Choroid plexus epithelial cell (primary cell): ENCODE measurements at regions not wholly inside any gene's neighbourhood (a gene's known extent, or its start where the extent isn't known, plus 50 kb on each side); places are given as distances from the start of the nearest gene placed in this dataset.

Source experiments
- DNase-seq: peaks from one replicate; pipeline ENCODE4 v3.0.0-alpha.2; 2010; ENCODE audit warnings: low read depth
- H3K4me3 ChIP-seq: 2 replicates; pipeline ENCODE4 v1.5.1; 2011; ENCODE audit warnings: low read depth, mild to moderate bottlenecking, control low read depth, low read length, moderate library complexity
- TF ChIP-seq, protein P1 (sequence below): conservative IDR thresholded peaks from 2 replicates; pipeline ENCODE4 v1.5.1; 2011; ENCODE audit warnings: low read depth, mild to moderate bottlenecking, control low read depth, inconsistent platforms, low read length, moderate library complexity

DNA sequence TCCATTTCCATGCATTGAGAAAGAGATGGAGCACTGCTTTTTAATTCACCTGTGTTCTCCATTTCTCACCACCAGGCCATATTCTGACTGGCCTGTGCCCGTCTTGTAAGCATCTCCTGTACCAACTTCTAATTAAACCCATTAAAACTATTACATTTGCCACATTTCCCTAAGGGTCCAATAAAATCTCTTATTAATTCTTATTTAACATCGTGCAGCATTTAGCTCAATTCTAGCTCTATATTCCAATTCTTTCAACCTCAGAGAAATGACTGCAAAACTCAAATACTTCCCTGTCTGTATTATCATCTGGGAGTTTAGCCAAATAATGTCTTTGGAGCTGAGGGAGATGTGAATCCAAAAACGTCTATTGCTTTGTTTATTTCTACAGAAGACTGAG lies 495.4 kb upstream of the TMEM132C start:
- DNase-seq: no peak
- TF ChIP-seq, protein P1, sequence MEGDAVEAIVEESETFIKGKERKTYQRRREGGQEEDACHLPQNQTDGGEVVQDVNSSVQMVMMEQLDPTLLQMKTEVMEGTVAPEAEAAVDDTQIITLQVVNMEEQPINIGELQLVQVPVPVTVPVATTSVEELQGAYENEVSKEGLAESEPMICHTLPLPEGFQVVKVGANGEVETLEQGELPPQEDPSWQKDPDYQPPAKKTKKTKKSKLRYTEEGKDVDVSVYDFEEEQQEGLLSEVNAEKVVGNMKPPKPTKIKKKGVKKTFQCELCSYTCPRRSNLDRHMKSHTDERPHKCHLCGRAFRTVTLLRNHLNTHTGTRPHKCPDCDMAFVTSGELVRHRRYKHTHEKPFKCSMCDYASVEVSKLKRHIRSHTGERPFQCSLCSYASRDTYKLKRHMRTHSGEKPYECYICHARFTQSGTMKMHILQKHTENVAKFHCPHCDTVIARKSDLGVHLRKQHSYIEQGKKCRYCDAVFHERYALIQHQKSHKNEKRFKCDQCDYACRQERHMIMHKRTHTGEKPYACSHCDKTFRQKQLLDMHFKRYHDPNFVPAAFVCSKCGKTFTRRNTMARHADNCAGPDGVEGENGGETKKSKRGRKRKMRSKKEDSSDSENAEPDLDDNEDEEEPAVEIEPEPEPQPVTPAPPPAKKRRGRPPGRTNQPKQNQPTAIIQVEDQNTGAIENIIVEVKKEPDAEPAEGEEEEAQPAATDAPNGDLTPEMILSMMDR: no peak
- no peak overlapping the region for H3K4me3 ChIP-seq

DNA sequence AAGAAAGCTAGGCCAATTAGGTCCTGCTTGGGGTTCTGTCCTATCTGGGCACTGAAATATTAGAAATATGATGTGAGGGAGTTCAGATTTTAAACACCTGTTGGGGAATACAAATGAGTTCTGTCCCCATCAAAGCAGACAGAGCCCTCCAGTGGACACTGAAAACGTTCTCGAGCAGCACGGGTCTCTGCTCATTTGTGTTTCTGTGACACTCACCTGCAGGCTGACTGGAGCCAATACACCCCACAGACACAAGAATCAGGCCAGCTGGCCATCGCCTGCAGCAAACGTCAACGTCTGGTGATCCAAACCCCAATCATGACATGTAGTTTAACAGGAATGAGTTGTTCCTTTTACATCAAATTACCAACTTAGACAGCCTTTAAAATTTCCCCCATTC lies 493.4 kb upstream of the TMEM132C start:
- TF ChIP-seq, protein P1: no peak
- H3K4me3 ChIP-seq: no peak overlapping the region
- no peak for DNase-seq

DNA sequence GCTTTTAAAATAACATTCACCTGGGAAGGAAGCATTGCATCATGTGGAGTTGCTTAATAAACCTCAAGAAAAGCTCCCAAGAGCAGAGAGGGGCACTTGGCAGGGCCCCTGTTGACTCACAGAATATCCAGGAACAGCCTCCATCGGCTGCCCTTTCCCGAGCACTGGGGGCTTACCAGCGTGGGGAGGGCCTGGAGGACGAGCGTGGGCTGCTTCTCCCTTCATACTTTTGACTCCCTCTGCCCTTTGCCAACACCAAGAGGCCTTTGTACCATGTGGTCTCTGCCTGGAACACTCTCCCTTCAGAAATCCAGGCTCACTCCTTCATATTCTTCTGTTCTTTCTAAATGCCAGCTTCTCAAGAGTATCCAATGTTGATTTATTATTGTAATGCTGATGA lies 492.1 kb upstream of the TMEM132C start:
- TF ChIP-seq, protein P1: no peak
- DNase-seq: no peak
- H3K4me3 ChIP-seq: no peak overlapping the region

DNA sequence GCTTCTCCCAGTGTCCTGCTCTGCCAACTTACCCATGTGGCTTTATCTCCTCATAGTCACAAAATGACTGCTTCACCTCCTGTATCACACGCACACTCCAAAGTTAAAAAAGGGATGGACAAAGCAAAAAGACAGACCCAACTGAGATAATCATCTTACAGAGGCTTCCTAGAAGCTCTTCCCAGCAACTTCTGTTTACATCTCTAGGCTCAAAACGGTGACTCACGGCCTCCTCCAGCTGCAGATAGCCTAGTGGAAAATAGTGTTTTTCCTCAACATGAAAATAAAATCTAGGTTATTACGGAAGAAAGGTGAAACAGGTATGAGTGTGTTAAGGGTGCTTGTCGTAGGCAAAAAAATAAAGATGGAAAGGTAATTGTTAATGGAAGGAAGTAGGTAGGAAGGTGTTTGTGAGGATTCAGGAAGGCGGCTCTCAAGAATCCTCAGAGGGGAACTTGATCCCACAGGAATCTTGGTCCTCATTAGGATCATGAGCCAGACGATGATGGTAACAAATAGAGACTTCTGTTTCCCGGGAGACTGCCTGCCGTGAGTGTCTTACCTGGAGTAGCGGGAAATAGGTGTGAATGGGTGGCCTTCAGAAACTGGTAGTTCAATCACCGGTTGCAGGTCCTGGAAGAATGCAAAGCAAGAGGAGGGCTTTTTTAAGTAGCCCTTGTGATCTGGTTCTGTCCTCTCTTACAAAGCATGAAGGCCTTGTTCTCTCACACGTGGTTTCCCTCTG lies 487.5 kb upstream of the TMEM132C start:
- H3K4me3 ChIP-seq: no peak overlapping the region
- TF ChIP-seq, protein P1: no peak
- no peak for DNase-seq

DNA sequence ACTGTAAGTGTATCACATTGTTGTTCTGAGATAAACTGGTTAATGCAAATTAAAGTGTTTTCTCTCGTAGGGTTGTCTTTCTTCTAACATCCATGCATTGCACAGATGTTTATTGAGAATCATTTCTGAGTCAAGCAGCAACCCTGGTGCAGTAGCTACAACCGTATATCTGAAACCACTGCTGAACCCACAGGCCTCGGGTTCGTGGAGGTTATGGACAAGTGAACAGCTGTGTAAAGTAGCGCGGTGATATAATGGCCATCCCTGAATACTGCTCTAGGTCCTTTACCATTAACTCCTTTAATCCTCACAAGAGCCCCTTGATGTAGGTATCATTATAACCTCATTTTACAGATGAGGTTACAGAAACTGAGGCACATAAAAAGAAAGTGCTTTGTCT lies 486.1 kb upstream of the TMEM132C start:
- DNase-seq: no peak
- TF ChIP-seq, protein P1: no peak

DNA sequence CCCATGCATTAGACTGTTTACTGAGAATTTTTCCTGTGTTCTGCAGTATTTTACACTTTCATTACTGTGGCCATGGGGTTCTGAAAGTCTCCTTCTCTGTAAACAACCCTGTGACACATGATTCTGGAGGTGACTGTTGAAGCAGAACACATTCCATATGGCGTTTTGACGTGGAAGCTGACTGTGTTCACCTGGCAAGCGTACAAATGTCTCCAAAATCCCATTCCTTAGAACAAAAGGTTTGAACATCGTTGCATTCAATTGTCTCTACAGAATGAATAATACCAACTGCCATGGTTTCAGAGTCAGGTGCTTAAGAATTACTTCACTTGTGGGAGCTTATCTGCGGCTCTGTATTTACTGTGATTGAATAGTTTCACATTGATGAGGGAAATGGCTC lies 485.6 kb upstream of the TMEM132C start:
- no peak overlapping the region for H3K4me3 ChIP-seq
- DNase-seq: no peak
- TF ChIP-seq, protein P1: no peak

More for the DNA sequence above, 486.1 kb upstream of the TMEM132C start:
- H3K4me3 ChIP-seq: no peak overlapping the region

DNA sequence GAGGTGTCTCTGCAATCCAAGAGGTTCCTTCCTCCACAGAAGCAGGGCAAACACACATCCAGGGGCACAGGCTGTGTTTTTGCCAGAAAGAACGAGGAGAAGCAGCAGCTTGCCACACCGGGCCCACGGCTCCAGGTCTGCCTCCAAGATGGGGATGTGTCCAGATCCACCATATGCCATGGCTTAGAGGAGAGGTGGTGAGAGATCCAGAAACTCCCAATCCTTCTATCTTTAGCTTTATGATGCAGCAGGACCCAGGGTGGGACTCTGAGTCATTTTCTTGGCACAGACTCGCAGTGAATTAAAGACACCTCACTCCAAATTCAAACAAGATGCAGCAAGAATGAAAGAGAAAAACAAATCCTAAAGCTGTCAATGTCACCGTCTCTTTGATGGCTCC lies 481.4 kb upstream of the TMEM132C start:
- TF ChIP-seq, protein P1: no peak
- peak; percentile 2 for DNase-seq
- no peak overlapping the region for H3K4me3 ChIP-seq
